Lung (tissue), 11 donors: ENCODE measurements at regions not wholly inside any gene's neighbourhood (a gene's known extent, or its start where the extent isn't known, plus 50 kb on each side); places are given as distances from the start of the nearest gene placed in this dataset.

Experiments used
- ATAC-seq: fragments of 200-7000 bp; cut with Tn5 transposase; one replicate; pipeline ENCODE4 v1.9.1; 2020; ENCODE audit warnings: moderate number of reproducible peaks; ENCODE audit not compliant: insufficient read depth, low FRiP score
- DNase-seq, 3 donors: peaks; one replicate each; pipeline ENCODE4 v3.0.0-alpha.2; 2013 to 2017
- H3K27ac ChIP-seq, 2 donors: one replicate each; pipeline ENCODE4 v1.5.1; 2013; ENCODE audit warnings: mild to moderate bottlenecking in 2 of 2, moderate library complexity in 2 of 2, control low read depth in 1 of 2, inconsistent platforms in 1 of 2, low read depth in 1 of 2, low read length in 1 of 2
- H3K27me3 ChIP-seq, 3 donors: one replicate each; pipeline ENCODE4 v1.5.1; 2013; ENCODE audit warnings: low read length in 2 of 3; ENCODE audit not compliant: control insufficient read depth in 3 of 3, insufficient read depth in 3 of 3
- H3K36me3 ChIP-seq, 4 donors: one replicate each; pipeline ENCODE4 v1.5.1; 2013; ENCODE audit warnings: low read length in 4 of 4, mild to moderate bottlenecking in 1 of 4, moderate library complexity in 1 of 4; ENCODE audit not compliant: control insufficient read depth in 4 of 4, insufficient read depth in 4 of 4
- H3K4me1 ChIP-seq, 5 donors: one replicate each; pipeline ENCODE4 v1.5.1; 2013; ENCODE audit warnings: low read length in 5 of 5, mild to moderate bottlenecking in 2 of 5, moderate library complexity in 1 of 5; ENCODE audit not compliant: control insufficient read depth in 5 of 5, insufficient read depth in 5 of 5
- H3K4me3 ChIP-seq: one replicate; pipeline ENCODE4 v1.5.1; 2013; ENCODE audit warnings: mild to moderate bottlenecking, control low read depth, moderate library complexity
- H3K9ac ChIP-seq, 2 donors: one replicate each; pipeline ENCODE4 v1.5.1; 2013; ENCODE audit warnings: low read length in 2 of 2, control low read depth in 1 of 2; ENCODE audit not compliant: insufficient read depth in 1 of 2
- H3K9me3 ChIP-seq, 4 donors: one replicate each; pipeline ENCODE4 v1.5.1; 2013; ENCODE audit warnings: low read length in 3 of 4, mild to moderate bottlenecking in 1 of 4, moderate library complexity in 1 of 4; ENCODE audit not compliant: control insufficient read depth in 4 of 4, insufficient read depth in 3 of 4
- CTCF ChIP-seq: IDR thresholded peaks from 2 replicates; pipeline ENCODE4 v1.5.1; 2012; ENCODE audit warnings: mild to moderate bottlenecking; ENCODE audit errors: control extremely low read depth, extremely low read depth
- WGBS, 2 donors: extraction: QIAGEN DNeasy Blood & Tissue Kit; methylation state at CpG; one replicate each; pipeline ENCODE4 v1.1.7; 2013; 5-methylcytosine and 5-hydroxymethylcytosine counted together
- donor health status: control.
- donor health status: control.
- donor health status: Bipolar disorder and iron deficiency.
- donor health status: healthy.
- donor health status: DM: yes; HTN: yes; CAD: no.

DNA sequence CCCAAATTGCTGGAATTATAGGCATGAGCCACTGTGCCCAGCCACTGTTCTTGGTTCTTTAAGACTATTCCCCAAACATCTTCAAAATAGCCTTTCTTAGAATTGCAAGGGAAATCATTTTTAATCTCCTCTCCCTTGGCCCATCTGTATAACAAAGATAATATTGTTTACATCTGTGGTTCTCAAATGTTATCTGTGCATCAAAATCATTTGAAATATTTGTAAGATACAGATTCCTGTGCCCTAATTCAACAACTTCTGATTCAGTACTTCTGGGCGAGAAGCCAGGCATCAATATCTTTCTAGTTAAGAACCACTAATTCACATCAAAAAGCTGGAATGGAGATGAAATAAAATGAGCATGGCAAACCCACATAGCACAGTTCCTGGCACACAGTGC is 83.0 kb downstream of the TMPRSS5 start:
- ATAC-seq (no peak), DNase-seq (no peak)
- H3K9me3 ChIP-seq: peaks cover 0 to 2% (median 0%) of the 10 kb centered on the region in 4 donors
- TF ChIP-seq CTCF: no peak
- H3K36me3 ChIP-seq: no peaks in the 10 kb centered on the region
- 72 to 85% methylated on average over 1 of the region's 1 CpG for WGBS, 2 donors
- no peaks in the 10 kb centered on the region for H3K4me1 ChIP-seq
- H3K27me3 ChIP-seq: no peaks in the 10 kb centered on the region
- H3K4me3 ChIP-seq: no peak overlapping the region
- H3K27ac ChIP-seq: no peak overlapping the region
- no peak overlapping the region for H3K9ac ChIP-seq

- Histone ChIP-seq H3K9ac (no peak overlapping the region), H3K4me1 (no peaks in the 10 kb centered on the region), H3K4me3 (no peak overlapping the region), H3K27ac (no peak overlapping the region), H3K9me3 (peaks cover 0 to 2% (median 0%) of the 10 kb centered on the region in 4 donors), H3K27me3 (no peaks in the 10 kb centered on the region), H3K36me3 (no peaks in the 10 kb centered on the region)
- ATAC-seq (no peak), DNase-seq (no peak)
- no peak for TF ChIP-seq CTCF
- 83 to 93% methylated on average over 2 of the region's 2 CpGs for WGBS, 2 donors
These were observed 87.7 kb downstream of the TMPRSS5 start for GRCh38 chr11:113618360-113618759.

DNA sequence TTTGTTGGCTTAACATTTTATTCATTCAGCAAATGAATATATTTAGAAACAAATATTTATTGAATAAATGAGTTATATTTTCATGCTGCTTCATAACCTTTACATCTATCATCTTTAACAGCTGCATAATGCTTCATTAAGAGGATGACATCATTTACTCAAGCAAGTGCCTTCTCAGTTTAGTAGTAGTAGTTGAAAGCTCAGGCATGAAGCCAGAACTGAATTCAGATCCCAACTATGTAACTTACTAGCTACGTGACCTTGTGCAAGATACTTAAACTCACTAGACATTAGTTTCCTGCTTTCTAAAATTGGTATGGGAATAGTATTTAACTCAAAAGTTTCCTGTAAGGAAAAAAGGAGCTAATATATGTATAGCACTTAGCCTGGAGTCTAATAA is 90.3 kb downstream of the TMPRSS5 start:
- H3K9me3 ChIP-seq: no peaks in the 10 kb centered on the region
- 34 to 41% methylated on average over 1 of the region's 1 CpG for WGBS, 2 donors
- no peak for TF ChIP-seq CTCF
- no peak overlapping the region for H3K4me3 ChIP-seq
- no peaks in the 10 kb centered on the region for H3K27me3 ChIP-seq
- DNase-seq (no peak), ATAC-seq (no peak)
- H3K36me3 ChIP-seq: no peaks in the 10 kb centered on the region
- no peaks in the 10 kb centered on the region for H3K4me1 ChIP-seq
- H3K9ac ChIP-seq: no peak overlapping the region
- no peak overlapping the region for H3K27ac ChIP-seq

DNA sequence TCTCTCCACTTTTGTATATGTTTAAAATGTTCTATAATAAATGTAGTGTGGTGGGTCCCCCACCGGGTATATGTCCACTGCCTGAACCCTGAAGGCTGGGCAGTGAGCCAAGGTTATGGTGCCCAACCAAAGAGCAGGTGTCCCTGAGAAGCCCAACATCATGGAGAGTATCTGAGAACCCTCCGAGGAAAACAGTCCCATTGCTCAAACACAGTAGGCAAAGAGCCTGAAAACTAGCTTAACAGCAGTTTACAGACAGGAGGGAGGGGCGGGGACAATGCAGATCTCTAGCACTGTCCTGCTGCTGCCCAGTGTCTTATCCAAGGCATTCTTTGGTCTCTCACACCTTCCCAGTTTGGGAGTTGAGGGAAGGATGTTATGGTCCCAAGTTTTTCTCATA is 91.0 kb downstream of the TMPRSS5 start:
- Histone ChIP-seq H3K36me3 (no peaks in the 10 kb centered on the region), H3K27me3 (no peaks in the 10 kb centered on the region), H3K9me3 (no peaks in the 10 kb centered on the region), H3K9ac (no peak overlapping the region), H3K27ac (no peak overlapping the region), H3K4me1 (no peaks in the 10 kb centered on the region), H3K4me3 (no peak overlapping the region)
- WGBS, 2 donors: 56 to 72% methylated on average over 3 of the region's 3 CpGs
- ATAC-seq (no peak), DNase-seq (no peak)
- no peak for TF ChIP-seq CTCF
